ENCODE measurements at regions not wholly inside any gene's neighbourhood (a gene's known extent, or its start where the extent isn't known, plus 50 kb on each side); places are given as distances from the start of the nearest gene placed in this dataset.

GRCh38 chr10:43958964-43959363, 310.3 kb upstream of the ZNF32 start:
- intact Hi-C loops (cut with micrococcal nuclease), result no loop called here
- no peak overlapping the region for H3K27ac Mint-ChIP-seq
- Histone ChIP-seq H3K27me3 (ENCODE audit: control insufficient read depth in 2 of 2, insufficient read depth in 2 of 2, low read length in 2 of 2) (no peaks in the 10 kb centered on the region), H3K36me3 (replicated peaks in 1 of 2; ENCODE audit: control insufficient read depth in 1 of 2, insufficient read depth in 2 of 2, low read length in 2 of 2) (no peaks in the 10 kb centered on the region), H3K9ac (ENCODE audit: insufficient read depth, low read length, poor library complexity, severe bottlenecking) (no peak overlapping the region), H3K4me1 (ENCODE audit: control insufficient read depth in 1 of 2, insufficient read depth in 2 of 2, low read length in 2 of 2) (no peaks in the 10 kb centered on the region), H3K9me3 (replicated peaks in 1 of 2; ENCODE audit: control insufficient read depth in 1 of 2, insufficient read depth in 1 of 2, low read length in 2 of 2) (no peaks in the 10 kb centered on the region), H3K4me3 (replicated peaks in 1 of 3; ENCODE audit: low read depth in 2 of 3, low read length in 3 of 3) (no peak overlapping the region), H2AFZ (ENCODE audit: insufficient read depth, low read depth, low read length, poor library complexity, severe bottlenecking) (no peak overlapping the region), H3K27ac (ENCODE audit: low read depth in 1 of 2, low read length in 2 of 2) (no peak overlapping the region), H4K20me1 (ENCODE audit: insufficient read depth, low read length) (no peaks in the 10 kb centered on the region), H3K79me2 (ENCODE audit: insufficient read depth, low read length) (no peaks in the 10 kb centered on the region), H3K4me2 (replicated peaks; ENCODE audit: extremely low read depth, low read length, poor library complexity, severe bottlenecking) (no peak overlapping the region)
- 96% methylated on average over 3 of the region's 6 CpGs for WGBS (ENCODE audit: insufficient coverage)
- H3K36me3 Mint-ChIP-seq, result no peaks in the 10 kb centered on the region
- H3K4me1 Mint-ChIP-seq, result no peaks in the 10 kb centered on the region
- DNase-seq, result no peak
- H3K27me3 Mint-ChIP-seq (ENCODE audit: low read depth in 3 of 3), result peaks cover 6 to 20% (median 13%) of the 10 kb centered on the region in 3 donors
- peaks cover 0 to 4% (median 0%) of the 10 kb centered on the region in 7 donors for H3K9me3 Mint-ChIP-seq
- no peak overlapping the region for H3K4me3 Mint-ChIP-seq
- TF ChIP-seq CTCF (IDR thresholded peaks at IDR 0.05), result no peak

- Mint-ChIP-seq H3K36me3 (no peaks in the 10 kb centered on the region), H3K4me1 (no peaks in the 10 kb centered on the region), H3K4me3 (no peak overlapping the region), H3K27me3 (ENCODE audit: low read depth in 3 of 3) (peaks cover 6 to 25% (median 8%) of the 10 kb centered on the region in 3 donors), H3K27ac (no peak overlapping the region), H3K9me3 (peaks cover 0 to 4% (median 0%) of the 10 kb centered on the region in 7 donors)
- H3K9me3 ChIP-seq (replicated peaks in 1 of 2; ENCODE audit: control insufficient read depth in 1 of 2, insufficient read depth in 1 of 2, low read length in 2 of 2), result peaks cover 0 to under 1% of the 10 kb centered on the region in 2 donors
- no peak for DNase-seq
- no peaks in the 10 kb centered on the region for H3K4me1 ChIP-seq (ENCODE audit: control insufficient read depth in 1 of 2, insufficient read depth in 2 of 2, low read length in 2 of 2)
- no peaks in the 10 kb centered on the region for H3K27me3 ChIP-seq (ENCODE audit: control insufficient read depth in 2 of 2, insufficient read depth in 2 of 2, low read length in 2 of 2)
- no peaks in the 10 kb centered on the region for H3K36me3 ChIP-seq (replicated peaks in 1 of 2; ENCODE audit: control insufficient read depth in 1 of 2, insufficient read depth in 2 of 2, low read length in 2 of 2)
- no peak overlapping the region for H3K4me2 ChIP-seq (replicated peaks; ENCODE audit: extremely low read depth, low read length, poor library complexity, severe bottlenecking)
- H3K27ac ChIP-seq (ENCODE audit: low read depth in 1 of 2, low read length in 2 of 2), result no peak overlapping the region
- H3K4me3 ChIP-seq (replicated peaks in 1 of 3; ENCODE audit: low read depth in 2 of 3, low read length in 3 of 3), result no peak overlapping the region
- H2AFZ ChIP-seq (ENCODE audit: insufficient read depth, low read depth, low read length, poor library complexity, severe bottlenecking), result no peak overlapping the region
- no peaks in the 10 kb centered on the region for H3K79me2 ChIP-seq (ENCODE audit: insufficient read depth, low read length)
- no peak overlapping the region for H3K9ac ChIP-seq (ENCODE audit: insufficient read depth, low read length, poor library complexity, severe bottlenecking)
- TF ChIP-seq CTCF (IDR thresholded peaks at IDR 0.05), result no peak
- 97% methylated on average over 6 of the region's 6 CpGs for WGBS (ENCODE audit: insufficient coverage)
- H4K20me1 ChIP-seq (ENCODE audit: insufficient read depth, low read length), result no peaks in the 10 kb centered on the region
- intact Hi-C loops (cut with micrococcal nuclease), result no loop called here
Measured at GRCh38 chr10:43958071-43958432, 309.4 kb upstream of the ZNF32 start.
